HG03095 (cell line): ENCODE measurements at regions not wholly inside any gene's neighbourhood (a gene's known extent, or its start where the extent isn't known, plus 50 kb on each side); places are given as distances from the start of the nearest gene placed in this dataset.
"Not testable (repeated sequence)": the region's sequence is repeated elsewhere in the genome, so short reads cannot be mapped to it uniquely, and the experiment has no call there.

ENCODE experiments used
- ATAC-seq: cut with Tn5 transposase; IDR thresholded peaks from one replicate; pipeline ENCODE4 v1.9.1; 2021; ENCODE audit warnings: moderate library complexity; ENCODE audit not compliant: unreplicated experiment

GRCh38 chr7:114084472-114085312 lies 165.9 kb upstream of the PPP1R3A start:
- ATAC-seq: no peak

- ATAC-seq: no peak
Observed at GRCh38 chr7:114084002-114084471, 165.2 kb upstream of the PPP1R3A start.

GRCh38 chr7:114083166-114084001 lies 164.6 kb upstream of the PPP1R3A start:
- ATAC-seq: no peak

GRCh38 chr7:114082642-114083165 lies 163.9 kb upstream of the PPP1R3A start:
- ATAC-seq: no peak

- ATAC-seq: no peak
Observed at GRCh38 chr7:114081606-114082425, 163.0 kb upstream of the PPP1R3A start.

GRCh38 chr7:114077158-114077524 lies 158.3 kb upstream of the PPP1R3A start:
- ATAC-seq: not testable (repeated sequence)

GRCh38 chr7:114076392-114077157 lies 157.8 kb upstream of the PPP1R3A start:
- ATAC-seq: not testable (repeated sequence)

- ATAC-seq: no peak
Observed at GRCh38 chr7:114073701-114074100, 154.9 kb upstream of the PPP1R3A start.

- no peak for ATAC-seq
Observed at GRCh38 chr7:114070246-114070645, 151.4 kb upstream of the PPP1R3A start.

- no peak for ATAC-seq
Observed at GRCh38 chr7:114062810-114063209, 144.0 kb upstream of the PPP1R3A start.

- peak; percentile 93 for ATAC-seq
Observed at GRCh38 chr7:114051871-114052331, 133.1 kb upstream of the PPP1R3A start.

GRCh38 chr7:114050571-114050970 lies 131.8 kb upstream of the PPP1R3A start:
- ATAC-seq: no peak

- ATAC-seq: no peak
Observed at GRCh38 chr7:114048386-114049235, 129.8 kb upstream of the PPP1R3A start.

GRCh38 chr7:114047889-114048288 lies 129.1 kb upstream of the PPP1R3A start:
- ATAC-seq: no peak

- no peak for ATAC-seq
Observed at GRCh38 chr7:114033475-114033874, 114.7 kb upstream of the PPP1R3A start.

- ATAC-seq: peak; percentile 78
Observed at GRCh38 chr7:114026486-114027089, 107.8 kb upstream of the PPP1R3A start.

- no peak for ATAC-seq
Observed at GRCh38 chr7:114021135-114021534, 102.3 kb upstream of the PPP1R3A start.

GRCh38 chr7:114008696-114009095 lies 89.9 kb upstream of the PPP1R3A start:
- no peak for ATAC-seq

- no peak for ATAC-seq
Observed at GRCh38 chr7:114007386-114007785, 88.6 kb upstream of the PPP1R3A start.
